HL-60 (cell line): ENCODE measurements at regions not wholly inside any gene's neighbourhood (a gene's known extent, or its start where the extent isn't known, plus 50 kb on each side); places are given as distances from the start of the nearest gene placed in this dataset.

Source experiments
- CTCF ChIP-seq: IDR thresholded peaks from one replicate; pipeline ENCODE4 v1.5.1; 2011; ENCODE audit warnings: low read length, control low read depth, inconsistent platforms; ENCODE audit not compliant: insufficient read depth
- POLR2AphosphoS5 ChIP-seq: IDR thresholded peaks from 2 replicates; pipeline ENCODE4 v1.6.1; 2012; ENCODE audit warnings: low read depth
- REST ChIP-seq: IDR thresholded peaks from 2 replicates; pipeline ENCODE4 v1.6.1; 2012; ENCODE audit warnings: low read depth; ENCODE audit not compliant: insufficient replicate concordance
- SPI1 ChIP-seq: IDR thresholded peaks from 2 replicates; pipeline ENCODE4 v1.6.1; 2012; ENCODE audit warnings: low read depth, mild to moderate bottlenecking, borderline replicate concordance

GRCh38 chr3:73933585-73933984 is 308.8 kb upstream of the PDZRN3 start:
- TF ChIP-seq REST: no peak
- no peak for TF ChIP-seq CTCF
- TF ChIP-seq POLR2AphosphoS5: no peak
- TF ChIP-seq SPI1: no peak
